Endothelial cell of umbilical vein (primary cell): ENCODE measurements at regions not wholly inside any gene's neighbourhood (a gene's known extent, or its start where the extent isn't known, plus 50 kb on each side); places are given as distances from the start of the nearest gene placed in this dataset.
A peak's percentile ranks its signal among the peaks of the same experiment; 100 is the strongest.

Source experiments
- BruUV-seq: library from RNA; stranded (reverse); fragments of 400-500 nt; replicated peaks from 2 replicates; lab custom pipeline; 2021; lab: Mats Ljungman, UMichigan
- CTCF ChIA-PET: fragments of 300-600, 350-600 bp; sonication (Branson Sonifier 250); formaldehyde crosslinking; loops from one replicate; lab custom pipeline; 2021; ENCODE audit warnings: antibody characterized with exemption, inconsistent platforms; lab: Charles Lee
- POLR2A ChIA-PET: fragments of 300-600, 350-600 bp; sonication (Branson Sonifier 250); formaldehyde crosslinking; loops from one replicate; lab custom pipeline; 2021; ENCODE audit warnings: antibody characterized with exemption, inconsistent platforms; lab: Charles Lee
- DNase-seq: peaks from one replicate; pipeline ENCODE4 v3.0.0-alpha.2; 2011; ENCODE audit warnings: low read depth, low spot score
- FAIRE-seq: peaks from 2 replicates; lab custom pipeline; 2011; peaks lifted over from hg19 to GRCh38; lab: Jason Lieb, UNC
- H2AFZ ChIP-seq: 2 replicates; pipeline ENCODE4 v1.6.0; 2012; ENCODE audit warnings: low read depth, low read length, control low read depth, inconsistent platforms
- H3K27ac ChIP-seq: 2 replicates; pipeline ENCODE4 v1.5.1; 2011; ENCODE audit warnings: low read depth, mild to moderate bottlenecking, control low read depth, low read length, moderate library complexity; ENCODE audit not compliant: insufficient read depth
- H3K27me3 ChIP-seq, 2 experiments: 2 replicates each; pipeline versions ENCODE4 v1.6.0 to v1.6.1; 2011; ENCODE audit warnings: low read length in 2 of 2, mixed read lengths in 1 of 2; ENCODE audit not compliant: control insufficient read depth in 2 of 2, insufficient read depth in 2 of 2
- H3K36me3 ChIP-seq, 2 experiments: 2 replicates in 1 of 2; 3 replicates in 1 of 2; pipeline ENCODE4 v1.5.1; 2011; ENCODE audit warnings: low read length in 2 of 2, mild to moderate bottlenecking in 1 of 2, moderate library complexity in 1 of 2; ENCODE audit not compliant: control insufficient read depth in 2 of 2, insufficient read depth in 2 of 2; ENCODE audit errors: extremely low read depth in 1 of 2
- H3K4me1 ChIP-seq: 3 replicates; pipeline ENCODE4 v1.5.1; 2011; ENCODE audit warnings: mild to moderate bottlenecking, low read length; ENCODE audit not compliant: control insufficient read depth, insufficient read depth; ENCODE audit errors: extremely low read depth
- H3K4me2 ChIP-seq: 2 replicates; pipeline ENCODE4 v1.6.1; 2011; ENCODE audit warnings: low read length, control low read depth, mixed read lengths; ENCODE audit not compliant: insufficient read depth
- H3K4me3 ChIP-seq, 3 experiments: fragments of 200-600 bp in 1 of 3; sonication (generic), shearing (Covaris generic) in 1 of 3; replicated peaks in 1 of 3; 2 replicates each; pipeline ENCODE4 v1.5.1; 2011 to 2016; ENCODE audit warnings: control low read depth in 3 of 3, low read length in 3 of 3, mild to moderate bottlenecking in 2 of 3, inconsistent platforms in 1 of 3, low read depth in 1 of 3, moderate library complexity in 1 of 3; ENCODE audit not compliant: insufficient read depth in 1 of 3
- H3K79me2 ChIP-seq: 2 replicates; pipeline ENCODE4 v1.6.0; 2012; ENCODE audit warnings: low read length, inconsistent platforms; ENCODE audit not compliant: control insufficient read depth, insufficient read depth
- H3K9ac ChIP-seq: replicated peaks from 2 replicates; pipeline ENCODE3; 2011; ENCODE audit warnings: low read length, control low read depth; ENCODE audit not compliant: insufficient read depth; ENCODE audit errors: extremely low read depth
- H3K9me1 ChIP-seq: replicated peaks from 3 replicates; pipeline ENCODE4 v1.6.0; 2011; ENCODE audit warnings: mild to moderate bottlenecking, low read length; ENCODE audit not compliant: control insufficient read depth, insufficient read depth; ENCODE audit errors: extremely low read depth
- H3K9me3 ChIP-seq: replicated peaks from 2 replicates; pipeline ENCODE4 v1.5.1; 2012; ENCODE audit warnings: low read length, inconsistent platforms; ENCODE audit not compliant: control insufficient read depth, insufficient read depth
- H4K20me1 ChIP-seq: replicated peaks from 2 replicates; pipeline ENCODE3; 2011; ENCODE audit warnings: mild to moderate bottlenecking, low read length; ENCODE audit not compliant: control insufficient read depth, insufficient read depth; ENCODE audit errors: extremely low read depth
- EZH2 ChIP-seq: IDR thresholded peaks from 2 replicates; pipeline ENCODE4 v1.6.1; 2012; ENCODE audit warnings: borderline replicate concordance, low read depth, mild to moderate bottlenecking, moderate library complexity, low read length, inconsistent platforms; ENCODE audit not compliant: severe bottlenecking
- FOS ChIP-seq: IDR thresholded peaks from 2 replicates; pipeline ENCODE4 v1.6.1; 2011; ENCODE audit warnings: mild to moderate bottlenecking, low read length, moderate library complexity, borderline replicate concordance; ENCODE audit not compliant: insufficient read depth
- JUN ChIP-seq: IDR thresholded peaks from 2 replicates; pipeline ENCODE4 v1.6.1; 2011; ENCODE audit warnings: borderline replicate concordance, low read depth; ENCODE audit not compliant: insufficient read length, insufficient read depth
- MYC ChIP-seq: IDR thresholded peaks from one replicate; pipeline ENCODE4 v1.6.1; 2011; ENCODE audit warnings: mild to moderate bottlenecking, low read depth, low read length
- POLR2A ChIP-seq: IDR thresholded peaks from 2 replicates; pipeline ENCODE4 v1.6.1; 2012; ENCODE audit warnings: low read depth, mild to moderate bottlenecking, control low read depth, low read length
- POLR2AphosphoS5 ChIP-seq: IDR thresholded peaks from 2 replicates; pipeline ENCODE4 v1.6.1; 2012; ENCODE audit warnings: low read depth, mild to moderate bottlenecking, control low read depth, low read length, moderate library complexity; ENCODE audit not compliant: insufficient read depth
- dilution Hi-C: fragments of 300-500 bp; cut with MboI; formaldehyde crosslinking; loops from one replicate; pipeline ENCODE4 v1.15.0; 2019; ENCODE audit warnings: low sequenced_read_pairs; ENCODE audit not compliant: extremely low pct_ligation_motif_present
- intact Hi-C: fragments of 100-400 bp; cut with micrococcal nuclease; formaldehyde crosslinking; loops from one replicate; pipeline ENCODE4 v1.10.0; 2022
- TF ChIP-seq, protein P1 (sequence below): IDR thresholded peaks from 2 replicates; pipeline ENCODE4 v1.6.1; 2011; ENCODE audit not compliant: insufficient read depth, insufficient read length
- TF ChIP-seq, protein P2 (sequence below), 2 donors: IDR thresholded peaks; 1 replicate in 1 of 2; 2 replicates in 1 of 2; pipeline ENCODE4 v1.5.1; 2011; ENCODE audit warnings: low read length in 2 of 2, mild to moderate bottlenecking in 2 of 2, moderate library complexity in 2 of 2, control low read depth in 1 of 2, inconsistent platforms in 1 of 2, low read depth in 1 of 2; ENCODE audit not compliant: insufficient read depth in 1 of 2; ENCODE audit errors: extremely low read depth in 1 of 2

DNA sequence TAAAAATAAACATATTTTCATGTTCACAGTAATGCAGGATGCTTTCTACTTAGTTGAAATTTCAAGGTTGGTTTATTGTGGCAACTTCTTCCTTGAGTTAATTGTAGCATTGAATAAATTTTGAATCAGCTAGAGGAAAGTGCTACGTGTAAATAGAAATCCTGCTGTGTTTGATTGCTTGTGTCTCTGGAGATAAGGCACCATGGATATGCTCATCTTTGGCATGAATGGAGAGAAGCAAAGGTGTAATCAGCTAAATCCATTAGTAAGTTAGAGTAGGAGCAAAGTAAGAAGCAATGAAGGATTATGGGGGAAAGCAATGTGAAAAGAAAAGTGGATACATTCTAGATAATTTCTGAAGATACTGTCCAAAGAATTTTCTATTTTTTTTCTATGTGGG lies 331.1 kb downstream of the PTPRC start:
- Histone ChIP-seq H3K79me2 (no peaks in the 10 kb centered on the region), H3K9me1 (no peaks in the 10 kb centered on the region), H3K4me3 (no peak overlapping the region), H3K9ac (no peak overlapping the region), H3K4me2 (no peak overlapping the region), H4K20me1 (no peaks in the 10 kb centered on the region), H3K9me3 (no peaks in the 10 kb centered on the region), H3K27me3 (no peaks in the 10 kb centered on the region), H3K36me3 (no peaks in the 10 kb centered on the region), H3K27ac (no peak overlapping the region), H2AFZ (no peak overlapping the region), H3K4me1 (no peaks in the 10 kb centered on the region)
- BruUV-seq, result no TSS peak
- no peak for DNase-seq
- dilution Hi-C loops (no loop called here), intact Hi-C loops (no loop called here)
- no peak for FAIRE-seq
- CTCF ChIA-PET, result no interaction called here
- POLR2A ChIA-PET, result interaction anchor here (0.6 kb wide), 1 partner anchor 1137 kb away, joined by 8 read pairs; no protein-coding TSS in a partner anchor
- TF ChIP-seq FOS (no peak), MYC (no peak), EZH2 (no peak), POLR2A (no peak)
- TF ChIP-seq, protein P1, sequence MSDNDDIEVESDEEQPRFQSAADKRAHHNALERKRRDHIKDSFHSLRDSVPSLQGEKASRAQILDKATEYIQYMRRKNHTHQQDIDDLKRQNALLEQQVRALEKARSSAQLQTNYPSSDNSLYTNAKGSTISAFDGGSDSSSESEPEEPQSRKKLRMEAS, result no peak
- TF ChIP-seq, protein P2, sequence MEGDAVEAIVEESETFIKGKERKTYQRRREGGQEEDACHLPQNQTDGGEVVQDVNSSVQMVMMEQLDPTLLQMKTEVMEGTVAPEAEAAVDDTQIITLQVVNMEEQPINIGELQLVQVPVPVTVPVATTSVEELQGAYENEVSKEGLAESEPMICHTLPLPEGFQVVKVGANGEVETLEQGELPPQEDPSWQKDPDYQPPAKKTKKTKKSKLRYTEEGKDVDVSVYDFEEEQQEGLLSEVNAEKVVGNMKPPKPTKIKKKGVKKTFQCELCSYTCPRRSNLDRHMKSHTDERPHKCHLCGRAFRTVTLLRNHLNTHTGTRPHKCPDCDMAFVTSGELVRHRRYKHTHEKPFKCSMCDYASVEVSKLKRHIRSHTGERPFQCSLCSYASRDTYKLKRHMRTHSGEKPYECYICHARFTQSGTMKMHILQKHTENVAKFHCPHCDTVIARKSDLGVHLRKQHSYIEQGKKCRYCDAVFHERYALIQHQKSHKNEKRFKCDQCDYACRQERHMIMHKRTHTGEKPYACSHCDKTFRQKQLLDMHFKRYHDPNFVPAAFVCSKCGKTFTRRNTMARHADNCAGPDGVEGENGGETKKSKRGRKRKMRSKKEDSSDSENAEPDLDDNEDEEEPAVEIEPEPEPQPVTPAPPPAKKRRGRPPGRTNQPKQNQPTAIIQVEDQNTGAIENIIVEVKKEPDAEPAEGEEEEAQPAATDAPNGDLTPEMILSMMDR (IDR thresholded peaks at IDR 0.05; ENCODE audit: extremely low read depth in 1 of 2, insufficient read depth in 1 of 2, low read depth in 1 of 2, low read length in 2 of 2), result no peak

GRCh38 chr1:198970916-198971315 lies 332.1 kb downstream of the PTPRC start:
- no peak for DNase-seq
- H3K36me3 ChIP-seq, result no peaks in the 10 kb centered on the region
- no peaks in the 10 kb centered on the region for H3K79me2 ChIP-seq
- no peak overlapping the region for H2AFZ ChIP-seq
- H3K9me1 ChIP-seq, result no peaks in the 10 kb centered on the region
- no peak overlapping the region for H3K9ac ChIP-seq
- H3K4me3 ChIP-seq, result no peak overlapping the region
- intact Hi-C loops, result no loop called here
- H3K4me1 ChIP-seq, result no peaks in the 10 kb centered on the region
- H3K27me3 ChIP-seq, result no peaks in the 10 kb centered on the region
- H3K9me3 ChIP-seq, result no peaks in the 10 kb centered on the region
- CTCF ChIA-PET, result no interaction called here
- no peaks in the 10 kb centered on the region for H4K20me1 ChIP-seq
- no peak overlapping the region for H3K27ac ChIP-seq
- FAIRE-seq, result no peak
- no peak overlapping the region for H3K4me2 ChIP-seq
- dilution Hi-C loops, result no loop called here
- POLR2A ChIA-PET, result no interaction called here
- TF ChIP-seq JUN (peak; percentile 13), MYC (no peak), POLR2A (no peak), POLR2AphosphoS5 (no peak)
- TF ChIP-seq, protein P1, result no peak
- no TSS peak for BruUV-seq
